Cardiac fibroblast (primary cell): ENCODE measurements at regions not wholly inside any gene's neighbourhood (a gene's known extent, or its start where the extent isn't known, plus 50 kb on each side); places are given as distances from the start of the nearest gene placed in this dataset.

Experiments
- DNase-seq, 2 donors: peaks; one replicate each; pipeline versions ENCODE4 v3.0.0 to v3.0.0-alpha.2; 2010; ENCODE audit warnings: low read depth in 2 of 2
- H3K4me3 ChIP-seq, 2 donors: replicated peaks in 1 of 2; 1 replicate in 1 of 2; 2 replicates in 1 of 2; pipeline ENCODE4 v1.5.1; 2011; ENCODE audit warnings: low read depth in 2 of 2, low read length in 2 of 2, mild to moderate bottlenecking in 2 of 2, moderate library complexity in 1 of 2
- TF ChIP-seq, protein P1 (sequence below): IDR thresholded peaks from one replicate; pipeline ENCODE4 v1.5.1; 2011; ENCODE audit warnings: low read depth, mild to moderate bottlenecking, low read length, inconsistent platforms

DNA sequence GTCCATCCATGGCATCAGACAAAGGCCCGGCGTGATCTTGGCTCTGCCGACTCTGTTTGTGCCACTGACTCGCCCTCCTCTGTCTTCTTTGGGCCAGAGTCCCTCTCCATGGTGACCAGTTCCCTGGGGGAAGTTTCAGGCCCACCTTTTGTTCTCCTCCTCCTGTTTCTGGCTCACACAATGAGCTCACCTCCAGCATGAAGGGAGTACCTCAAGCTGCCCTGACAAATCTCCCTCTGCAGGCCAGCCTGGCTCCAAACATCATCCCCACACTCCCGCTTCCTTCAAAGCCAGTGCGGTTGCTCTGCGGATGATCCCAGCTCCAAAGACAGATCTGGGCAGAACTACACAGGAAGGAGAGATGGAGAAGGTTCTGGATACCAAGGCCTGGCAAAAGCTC, 576.6 kb downstream of the NPHP4 start:
- no peak overlapping the region for H3K4me3 ChIP-seq
- no peak for DNase-seq
- TF ChIP-seq, protein P1, sequence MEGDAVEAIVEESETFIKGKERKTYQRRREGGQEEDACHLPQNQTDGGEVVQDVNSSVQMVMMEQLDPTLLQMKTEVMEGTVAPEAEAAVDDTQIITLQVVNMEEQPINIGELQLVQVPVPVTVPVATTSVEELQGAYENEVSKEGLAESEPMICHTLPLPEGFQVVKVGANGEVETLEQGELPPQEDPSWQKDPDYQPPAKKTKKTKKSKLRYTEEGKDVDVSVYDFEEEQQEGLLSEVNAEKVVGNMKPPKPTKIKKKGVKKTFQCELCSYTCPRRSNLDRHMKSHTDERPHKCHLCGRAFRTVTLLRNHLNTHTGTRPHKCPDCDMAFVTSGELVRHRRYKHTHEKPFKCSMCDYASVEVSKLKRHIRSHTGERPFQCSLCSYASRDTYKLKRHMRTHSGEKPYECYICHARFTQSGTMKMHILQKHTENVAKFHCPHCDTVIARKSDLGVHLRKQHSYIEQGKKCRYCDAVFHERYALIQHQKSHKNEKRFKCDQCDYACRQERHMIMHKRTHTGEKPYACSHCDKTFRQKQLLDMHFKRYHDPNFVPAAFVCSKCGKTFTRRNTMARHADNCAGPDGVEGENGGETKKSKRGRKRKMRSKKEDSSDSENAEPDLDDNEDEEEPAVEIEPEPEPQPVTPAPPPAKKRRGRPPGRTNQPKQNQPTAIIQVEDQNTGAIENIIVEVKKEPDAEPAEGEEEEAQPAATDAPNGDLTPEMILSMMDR: no peak

DNA sequence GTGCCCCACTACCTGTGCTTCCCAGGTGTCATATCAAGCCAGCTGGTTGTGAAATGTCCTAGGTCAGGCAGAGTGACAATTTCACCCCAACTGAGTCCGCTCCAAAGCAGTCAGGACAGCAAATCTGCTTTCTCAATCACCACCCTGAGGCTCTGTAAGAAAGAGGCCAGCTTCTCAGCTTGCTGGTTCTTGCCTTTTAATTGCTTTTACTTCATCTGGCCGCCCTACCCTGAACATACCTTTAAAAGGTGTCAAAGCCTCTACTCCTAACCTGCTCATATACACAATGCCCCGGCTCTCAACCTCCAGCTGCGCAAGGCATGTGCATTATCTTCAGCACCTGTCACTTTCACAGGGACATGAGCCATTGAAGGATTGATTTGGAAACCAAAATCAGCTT, 581.6 kb downstream of the NPHP4 start:
- TF ChIP-seq, protein P1: no peak
- DNase-seq: no peak

DNA sequence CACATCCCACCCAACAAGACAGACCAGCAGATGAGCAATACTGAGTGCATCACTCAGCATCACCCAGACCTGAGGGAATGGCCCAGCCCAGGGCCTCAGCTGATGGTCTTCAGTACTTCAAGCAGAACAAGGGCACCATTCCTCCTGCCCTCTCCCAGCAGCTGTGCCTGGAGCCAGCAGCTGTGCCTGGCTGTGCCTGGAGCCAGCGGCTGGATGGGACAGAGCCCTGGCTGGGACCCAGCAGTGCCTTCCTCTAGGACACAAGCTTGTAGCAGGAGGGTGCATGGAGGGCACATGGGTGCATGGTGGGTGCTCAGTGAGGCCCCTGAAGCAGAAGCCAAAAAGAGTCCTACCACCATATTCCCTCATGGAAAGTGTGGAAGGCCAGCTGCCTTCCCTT, 583.8 kb downstream of the NPHP4 start:
- no peak overlapping the region for H3K4me3 ChIP-seq
- DNase-seq: no peak
- TF ChIP-seq, protein P1: no peak

More for the DNA sequence above, 581.6 kb downstream of the NPHP4 start:
- H3K4me3 ChIP-seq: no peak overlapping the region

DNA sequence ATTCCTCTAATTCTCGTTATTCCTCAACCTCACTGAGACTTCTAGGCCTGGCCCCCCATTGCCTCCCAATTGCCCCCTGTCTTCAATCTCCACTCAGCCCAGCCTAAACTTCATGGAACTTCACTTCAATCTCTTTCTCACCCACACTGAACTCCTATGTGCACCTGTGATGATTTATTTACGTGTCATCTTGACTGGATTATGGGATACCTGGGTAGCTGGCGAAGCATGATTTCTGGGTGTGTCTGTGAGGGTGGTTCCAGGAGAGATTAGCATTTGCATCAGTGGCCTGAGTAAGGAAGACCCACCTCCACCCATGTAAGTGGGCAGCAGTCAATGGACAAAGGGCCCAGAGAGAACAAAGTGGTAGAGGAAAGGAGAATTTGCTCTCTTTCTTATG, 587.0 kb downstream of the NPHP4 start:
- TF ChIP-seq, protein P1: no peak
- DNase-seq: no peak
- H3K4me3 ChIP-seq: no peak overlapping the region

DNA sequence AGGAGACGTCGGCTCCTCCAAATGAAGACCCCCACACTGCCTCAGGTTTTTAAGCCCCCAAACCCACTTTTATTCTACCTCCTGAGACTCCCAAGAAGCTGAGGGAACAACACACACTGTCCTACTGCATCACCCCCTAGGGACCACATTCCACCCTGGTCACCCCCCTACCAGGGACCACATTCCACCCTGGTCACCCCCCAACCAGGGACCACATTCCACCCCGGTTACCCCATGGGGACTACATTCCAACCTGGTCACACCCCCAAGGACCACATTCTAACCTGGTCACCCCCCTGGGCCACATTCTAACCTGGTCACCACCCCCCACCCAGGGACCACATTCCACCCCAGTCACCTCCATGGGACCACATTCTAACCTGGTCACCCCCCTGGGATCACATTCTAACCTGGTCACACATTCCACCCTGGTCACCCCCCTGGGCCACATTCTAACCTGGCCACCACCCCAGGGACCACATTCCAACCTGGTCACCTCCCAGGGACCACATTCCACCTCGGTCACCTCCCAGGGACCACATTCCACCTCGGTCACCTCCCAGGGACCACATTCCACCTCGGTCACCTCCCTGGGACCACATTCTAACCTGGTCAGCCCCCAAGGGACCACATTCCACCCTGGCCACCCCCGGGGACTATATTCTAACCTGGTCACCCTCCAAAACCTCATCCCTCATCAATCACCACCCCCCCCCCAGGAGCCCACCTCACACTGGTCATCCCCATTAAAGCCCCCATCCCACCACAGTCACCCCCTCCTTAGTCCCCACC, 587.6 kb downstream of the NPHP4 start:
- TF ChIP-seq, protein P1: no peak
- H3K4me3 ChIP-seq: no peak overlapping the region

DNA sequence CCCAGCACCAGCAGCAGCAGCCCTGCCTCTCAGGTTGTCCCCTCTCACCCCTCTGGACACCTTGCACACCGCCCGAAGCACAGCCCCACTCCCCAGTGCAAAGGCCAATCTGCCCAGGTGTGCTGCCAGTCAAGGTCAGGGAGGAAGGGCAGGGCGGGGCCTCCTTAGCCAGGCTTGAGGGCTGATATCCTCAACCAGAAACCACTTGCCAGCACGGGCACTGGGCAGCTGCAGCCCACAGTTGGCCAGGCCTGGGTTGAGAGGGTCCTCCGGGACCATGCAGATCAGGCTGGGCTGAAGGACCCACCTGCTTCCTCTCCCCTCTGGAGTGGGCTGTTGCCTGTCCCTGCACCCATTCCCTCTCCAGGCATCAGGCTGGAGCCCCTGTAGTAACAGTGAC, 588.3 kb downstream of the NPHP4 start:
- H3K4me3 ChIP-seq: no peak overlapping the region
- TF ChIP-seq, protein P1: no peak
- no peak for DNase-seq

More for the DNA sequence above, 587.6 kb downstream of the NPHP4 start:
- DNase-seq: no peak

DNA sequence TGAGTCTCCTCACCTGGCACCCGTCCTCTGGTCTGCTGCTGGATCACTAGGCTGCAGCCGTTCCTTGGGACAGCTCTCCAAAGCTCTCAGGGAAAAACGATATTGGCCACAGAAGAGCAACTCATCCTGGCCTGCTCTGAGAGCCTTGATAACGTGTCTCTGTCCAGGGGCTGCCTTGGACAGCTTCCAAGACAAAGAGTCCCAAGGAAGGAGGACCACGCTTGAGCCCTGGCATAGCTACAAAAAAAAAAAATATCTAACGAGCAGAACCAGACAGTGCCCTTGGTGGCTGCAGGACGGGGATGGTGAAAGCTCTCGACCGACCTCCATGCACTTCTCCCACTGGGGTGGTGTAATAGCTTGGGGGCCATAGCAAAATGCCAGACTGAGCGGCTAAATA, 589.6 kb downstream of the NPHP4 start:
- TF ChIP-seq, protein P1: no peak
- no peak for DNase-seq
- H3K4me3 ChIP-seq: no peak overlapping the region
